Urothelium cell line (cell line): ENCODE measurements at regions not wholly inside any gene's neighbourhood (a gene's known extent, or its start where the extent isn't known, plus 50 kb on each side); places are given as distances from the start of the nearest gene placed in this dataset.

Experiments used
- DNase-seq: peaks from one replicate; pipeline ENCODE4 v3.0.0; 2011; ENCODE audit warnings: low spot score, mixed read lengths
- FAIRE-seq: peaks from 2 replicates; lab custom pipeline; 2011; peaks lifted over from hg19 to GRCh38; lab: Jason Lieb, UNC

GRCh38 chr7:12066521-12066920 is 144.6 kb upstream of the TMEM106B start:
- DNase-seq (peak; percentile 9), FAIRE-seq (no peak)

- peak; percentile 21 for DNase-seq
- FAIRE-seq, result no peak
Measured at GRCh38 chr7:12067156-12067831, 143.8 kb upstream of the TMEM106B start.

GRCh38 chr7:12069757-12070156 is 141.3 kb upstream of the TMEM106B start:
- DNase-seq, result no peak
- no peak for FAIRE-seq

DNA sequence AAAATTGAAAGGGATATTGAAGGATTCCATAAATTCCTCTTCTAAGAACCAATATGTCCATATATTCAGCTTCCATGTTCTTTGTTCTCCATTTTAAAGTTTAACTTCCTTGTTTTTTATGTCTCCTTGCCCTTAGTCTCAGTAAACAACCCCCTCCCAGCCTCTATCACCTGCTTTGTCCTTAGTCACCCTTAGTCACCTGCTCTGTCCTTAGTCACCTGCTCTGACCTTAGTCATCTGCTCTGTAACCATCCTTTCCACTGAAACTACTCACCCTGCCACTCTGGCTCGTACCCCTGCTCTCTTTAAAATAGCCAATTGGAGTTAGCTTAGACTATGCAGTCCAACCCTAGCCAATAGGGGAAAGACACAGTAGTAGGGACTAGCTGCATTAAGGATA is 136.2 kb upstream of the TMEM106B start:
- no peak for DNase-seq
- FAIRE-seq, result no peak

DNA sequence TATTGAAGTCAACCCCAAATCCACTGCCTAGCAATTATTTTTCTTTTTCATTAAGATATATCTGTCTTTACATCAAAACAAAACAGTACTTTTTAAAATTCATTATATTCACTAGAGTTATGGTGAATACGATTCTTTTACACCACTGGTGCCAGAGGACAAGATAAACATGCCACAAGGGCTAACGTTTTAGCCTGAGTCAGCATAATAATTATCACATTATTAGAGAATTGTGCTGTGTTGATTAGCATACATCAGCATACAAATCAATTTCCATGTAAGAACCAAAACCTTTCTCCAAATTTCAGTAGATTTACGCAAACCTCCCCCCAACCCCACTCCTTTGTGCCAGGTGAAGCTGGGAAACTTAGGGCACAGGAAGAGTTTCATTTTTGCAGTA is 131.1 kb upstream of the TMEM106B start:
- no peak for DNase-seq
- FAIRE-seq, result no peak

- FAIRE-seq, result no peak
- DNase-seq, result no peak
Measured at GRCh38 chr7:12085516-12085915, 125.6 kb upstream of the TMEM106B start.

GRCh38 chr7:12089951-12090756 is 120.9 kb upstream of the TMEM106B start:
- no peak for FAIRE-seq
- no peak for DNase-seq

- DNase-seq, result no peak
- peak; percentile 52 for FAIRE-seq
Measured at GRCh38 chr7:12090757-12091221, 120.3 kb upstream of the TMEM106B start.

DNA sequence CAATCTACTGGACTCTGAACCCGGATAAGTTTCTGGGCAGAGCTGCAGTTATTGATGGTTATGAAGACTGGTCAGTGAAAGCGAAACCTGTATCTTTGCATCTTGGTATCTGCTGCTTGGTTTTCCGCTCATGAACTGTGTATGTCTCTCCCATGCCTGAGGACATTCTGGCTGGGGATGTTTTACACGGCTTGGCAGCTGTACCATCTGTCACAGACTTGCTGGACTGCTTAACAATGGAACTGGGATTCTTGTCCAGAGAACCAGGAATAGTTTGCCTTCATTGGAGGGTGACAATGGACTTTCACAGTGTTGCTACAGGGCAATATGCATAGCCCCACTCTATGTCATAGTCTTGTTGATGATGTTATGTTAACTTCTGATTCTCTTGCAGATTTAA is 119.9 kb upstream of the TMEM106B start:
- DNase-seq (no peak), FAIRE-seq (no peak)

GRCh38 chr7:12092499-12093130 is 118.5 kb upstream of the TMEM106B start:
- FAIRE-seq (no peak), DNase-seq (no peak)

DNA sequence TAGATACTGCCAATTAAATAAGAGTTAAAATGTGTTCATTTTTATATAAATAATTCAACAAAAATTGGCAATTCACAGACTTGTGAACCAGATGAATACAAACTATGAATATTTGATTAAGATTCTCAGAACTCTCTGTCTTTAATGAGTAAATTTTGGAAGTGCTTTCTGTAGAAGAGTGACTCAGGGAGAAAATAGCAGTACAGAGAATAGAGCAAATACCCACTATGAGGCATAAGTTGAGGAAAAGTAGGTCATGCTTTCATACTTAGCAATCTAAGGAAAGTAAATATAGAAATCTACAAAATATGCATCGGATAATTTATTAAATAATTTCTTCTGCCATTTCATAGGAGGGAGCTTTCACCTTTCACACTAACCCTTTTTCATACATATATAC is 117.7 kb upstream of the TMEM106B start:
- FAIRE-seq (no peak), DNase-seq (no peak)

DNA sequence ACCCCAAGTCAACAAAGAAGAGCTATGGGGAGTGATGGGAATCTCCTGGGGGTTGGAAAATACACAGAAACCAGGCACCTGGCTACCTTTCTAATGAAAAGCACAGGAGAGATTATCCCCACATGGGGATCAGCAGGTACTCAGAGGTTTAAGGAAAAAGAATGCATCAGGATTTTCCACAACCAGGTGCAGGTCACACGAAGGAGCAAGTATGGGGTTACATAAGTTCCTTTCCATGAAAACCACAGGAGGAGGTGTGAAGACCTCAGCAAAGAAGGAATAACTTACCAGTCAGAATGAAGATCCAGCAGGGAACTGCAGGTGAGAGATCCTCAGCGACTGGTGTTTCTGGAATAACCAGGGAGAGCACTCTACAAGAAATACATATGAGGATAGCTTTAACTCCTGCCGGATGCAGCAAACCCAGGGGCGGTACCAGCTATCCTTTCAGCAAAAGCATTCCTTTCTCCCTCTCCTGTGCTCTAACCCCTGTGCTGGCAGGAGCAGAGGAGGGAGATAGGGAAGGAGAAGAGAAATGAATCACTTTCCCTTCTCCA is 116.7 kb upstream of the TMEM106B start:
- FAIRE-seq, result no peak
- no peak for DNase-seq

DNA sequence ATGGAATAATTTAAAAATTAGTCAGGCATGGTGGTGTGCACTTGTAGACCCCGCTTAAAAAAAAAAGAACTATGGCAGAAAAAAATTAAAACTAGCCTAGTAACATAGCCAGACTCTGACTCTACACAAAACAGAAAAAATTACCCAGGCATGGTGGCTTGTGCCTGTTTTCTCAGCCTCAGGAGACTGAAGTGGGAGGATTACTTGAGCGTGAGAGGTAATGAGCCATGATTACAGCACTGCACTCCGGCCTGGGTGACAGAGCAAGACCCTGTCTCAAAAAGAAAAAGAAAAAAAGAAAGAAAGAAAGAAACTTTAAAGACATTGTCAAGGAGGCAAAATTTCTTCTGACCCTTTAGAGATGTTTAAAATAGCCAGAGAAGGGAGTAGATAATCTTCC is 109.0 kb upstream of the TMEM106B start:
- no peak for FAIRE-seq
- no peak for DNase-seq

GRCh38 chr7:12102527-12102926 is 108.6 kb upstream of the TMEM106B start:
- DNase-seq (no peak), FAIRE-seq (no peak)

GRCh38 chr7:12103948-12104347 is 107.1 kb upstream of the TMEM106B start:
- FAIRE-seq (no peak), DNase-seq (no peak)

- DNase-seq (no peak), FAIRE-seq (no peak)
Measured at GRCh38 chr7:12107381-12107780, 103.7 kb upstream of the TMEM106B start.

DNA sequence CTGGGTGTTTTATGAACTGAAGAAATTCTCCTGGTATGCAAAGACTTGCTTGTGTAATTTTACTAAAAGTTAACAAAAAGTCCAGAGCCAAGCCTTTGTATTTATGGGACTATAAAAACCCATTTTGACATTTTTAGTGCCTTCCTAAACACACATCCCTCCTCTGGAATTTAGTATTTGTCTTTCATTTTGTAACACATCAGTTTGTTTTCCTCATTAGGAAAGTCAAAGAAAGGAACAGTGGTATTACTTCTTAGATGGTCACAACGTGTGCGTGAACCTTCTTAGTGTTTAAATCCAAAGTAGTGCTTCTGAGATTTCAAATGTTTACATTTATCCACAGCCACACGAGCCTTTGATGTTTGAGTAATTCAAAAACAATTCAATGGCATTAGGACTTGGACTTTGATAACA is 103.2 kb upstream of the TMEM106B start:
- FAIRE-seq, result no peak
- DNase-seq, result no peak

DNA sequence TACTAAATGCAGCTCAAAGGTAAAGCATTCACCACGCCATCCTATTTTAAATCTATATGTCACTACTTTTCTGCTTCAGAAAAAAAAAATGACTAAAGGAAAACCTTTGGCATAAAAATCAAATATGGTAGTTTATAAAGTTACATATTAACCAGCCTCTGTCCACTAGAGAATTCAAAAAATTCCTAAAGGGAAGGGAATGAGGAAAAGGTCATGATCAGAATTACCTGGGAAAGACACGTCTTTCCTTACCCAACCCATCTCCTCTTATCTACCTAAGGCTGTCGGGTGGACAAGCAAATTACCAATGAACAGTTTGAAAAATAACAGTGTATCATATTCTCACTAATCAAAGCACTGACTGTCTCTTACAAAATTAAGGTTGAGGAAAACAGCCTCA is 100.7 kb upstream of the TMEM106B start:
- DNase-seq, result no peak
- FAIRE-seq, result no peak

DNA sequence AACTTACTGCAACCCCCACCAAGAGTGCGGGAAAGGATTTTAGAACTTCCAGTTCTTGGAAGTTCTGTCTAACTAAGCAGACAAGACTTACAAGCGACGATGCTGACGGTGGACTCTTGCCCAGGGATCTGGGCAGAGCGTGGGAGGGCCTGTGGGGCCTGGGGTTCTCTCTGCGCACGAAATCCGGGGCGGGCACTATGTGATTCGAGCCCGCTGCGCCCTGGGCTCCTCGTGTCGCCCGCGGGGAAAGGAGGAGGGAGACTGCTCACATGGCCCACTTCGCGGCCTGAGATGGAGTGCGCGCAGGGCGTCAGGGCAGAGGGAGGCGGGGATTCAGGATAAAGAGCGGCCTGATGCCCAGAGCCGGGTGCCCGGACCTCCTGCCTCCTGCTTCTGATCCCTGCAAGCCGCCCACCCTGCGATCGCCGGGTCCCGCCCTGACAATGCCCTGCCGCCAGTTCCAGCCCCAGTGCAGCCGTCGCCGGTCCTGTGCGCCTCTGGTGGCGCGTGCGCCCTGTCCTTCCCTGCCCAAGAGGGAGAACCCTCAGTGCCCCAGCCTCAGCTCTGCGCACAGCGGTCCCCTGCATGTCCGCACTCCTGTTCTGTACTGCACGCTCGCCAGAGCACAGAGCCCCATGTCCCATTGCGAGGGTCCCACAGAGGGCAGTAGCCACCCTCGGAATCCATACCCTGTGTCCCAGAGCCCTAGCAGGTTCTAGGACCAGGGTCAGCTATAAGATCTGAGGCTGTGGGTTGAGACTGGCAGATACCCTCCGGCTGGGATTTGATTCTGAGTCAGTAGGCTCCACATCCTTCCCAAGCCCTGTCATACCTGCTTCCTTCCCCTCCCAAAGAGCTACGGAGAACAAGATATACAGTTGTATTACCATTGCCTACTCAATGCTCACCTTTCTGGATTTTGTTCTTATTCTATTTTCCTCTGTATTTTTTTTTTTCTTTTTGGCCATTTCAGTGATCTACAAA is 99.4 kb upstream of the TMEM106B start:
- FAIRE-seq, result no peak
- peak; percentile 32 for DNase-seq

GRCh38 chr7:12117170-12117569 is 93.9 kb upstream of the TMEM106B start:
- FAIRE-seq, result no peak
- no peak for DNase-seq
